ENCODE measurements at regions not wholly inside any gene's neighbourhood (a gene's known extent, or its start where the extent isn't known, plus 50 kb on each side); places are given as distances from the start of the nearest gene placed in this dataset.

- Histone ChIP-seq H3K4me3 (no peak overlapping the region), H3K9me3 (no peaks in the 10 kb centered on the region), H3K27me3 (no peaks in the 10 kb centered on the region), H3K27ac (no peak overlapping the region), H3K4me1 (no peaks in the 10 kb centered on the region), H3K36me3 (replicated peaks in 1 of 2; ENCODE audit: insufficient read depth in 1 of 2, low read depth in 2 of 2) (no peaks in the 10 kb centered on the region)
- DNase-seq (no peak), ATAC-seq (no peak)
- TF ChIP-seq, protein P1, sequence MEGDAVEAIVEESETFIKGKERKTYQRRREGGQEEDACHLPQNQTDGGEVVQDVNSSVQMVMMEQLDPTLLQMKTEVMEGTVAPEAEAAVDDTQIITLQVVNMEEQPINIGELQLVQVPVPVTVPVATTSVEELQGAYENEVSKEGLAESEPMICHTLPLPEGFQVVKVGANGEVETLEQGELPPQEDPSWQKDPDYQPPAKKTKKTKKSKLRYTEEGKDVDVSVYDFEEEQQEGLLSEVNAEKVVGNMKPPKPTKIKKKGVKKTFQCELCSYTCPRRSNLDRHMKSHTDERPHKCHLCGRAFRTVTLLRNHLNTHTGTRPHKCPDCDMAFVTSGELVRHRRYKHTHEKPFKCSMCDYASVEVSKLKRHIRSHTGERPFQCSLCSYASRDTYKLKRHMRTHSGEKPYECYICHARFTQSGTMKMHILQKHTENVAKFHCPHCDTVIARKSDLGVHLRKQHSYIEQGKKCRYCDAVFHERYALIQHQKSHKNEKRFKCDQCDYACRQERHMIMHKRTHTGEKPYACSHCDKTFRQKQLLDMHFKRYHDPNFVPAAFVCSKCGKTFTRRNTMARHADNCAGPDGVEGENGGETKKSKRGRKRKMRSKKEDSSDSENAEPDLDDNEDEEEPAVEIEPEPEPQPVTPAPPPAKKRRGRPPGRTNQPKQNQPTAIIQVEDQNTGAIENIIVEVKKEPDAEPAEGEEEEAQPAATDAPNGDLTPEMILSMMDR (IDR thresholded peaks at IDR 0.05): no peak
- TF ChIP-seq POLR2A (IDR thresholded peaks at IDR 0.05): no peak
- WGBS, 2 donors: 59 to 61% methylated on average over 4 of the region's 4 CpGs
- intact Hi-C loops (cut with DNase I): no loop called here
These were observed 88.7 kb upstream of the CDH6 start for GRCh38 chr5:31104775-31105174.

GRCh38 chr5:31100781-31101310 is 92.6 kb upstream of the CDH6 start:
- Histone ChIP-seq H3K4me3 (no peak overlapping the region), H3K36me3 (replicated peaks in 1 of 2; ENCODE audit: insufficient read depth in 1 of 2, low read depth in 2 of 2) (no peaks in the 10 kb centered on the region), H3K4me1 (no peaks in the 10 kb centered on the region), H3K27me3 (no peaks in the 10 kb centered on the region), H3K9me3 (no peaks in the 10 kb centered on the region), H3K27ac (no peak overlapping the region)
- no peak for DNase-seq
- no peak for TF ChIP-seq POLR2A (IDR thresholded peaks at IDR 0.05)
- TF ChIP-seq, protein P1 (IDR thresholded peaks at IDR 0.05): no peak
- no peak for ATAC-seq
- WGBS, 2 donors: 64 to 69% methylated on average over 5 of the region's 5 CpGs
- intact Hi-C loops (cut with DNase I): no loop called here

DNA sequence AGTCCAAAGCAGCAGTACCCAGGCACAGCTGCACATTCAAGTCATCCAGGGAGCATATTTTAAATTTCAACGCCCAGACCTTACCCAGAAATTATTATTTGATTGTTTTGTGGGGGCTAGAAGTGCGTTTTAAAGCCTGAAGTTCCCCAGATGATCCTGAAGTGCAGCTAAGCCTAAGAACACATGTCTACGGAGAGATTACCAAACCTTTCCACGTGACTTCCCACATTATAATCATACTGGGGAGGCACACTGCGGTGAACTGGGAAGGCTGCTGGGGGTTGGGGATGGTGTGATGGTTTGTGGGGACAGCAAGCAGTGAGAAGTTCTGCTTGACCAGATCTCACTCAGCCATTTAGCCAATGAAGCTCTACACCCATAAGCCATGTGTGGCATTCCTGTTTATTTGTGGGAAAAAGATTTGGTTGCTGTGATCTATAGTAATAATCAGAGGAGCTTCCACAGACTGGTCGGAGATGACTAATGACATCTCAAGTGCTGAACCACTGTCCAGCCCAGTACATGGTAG is 93.4 kb upstream of the CDH6 start:
- no peak overlapping the region for H3K27ac ChIP-seq
- 57 to 63% methylated on average over 6 of the region's 6 CpGs for WGBS, 2 donors

DNA sequence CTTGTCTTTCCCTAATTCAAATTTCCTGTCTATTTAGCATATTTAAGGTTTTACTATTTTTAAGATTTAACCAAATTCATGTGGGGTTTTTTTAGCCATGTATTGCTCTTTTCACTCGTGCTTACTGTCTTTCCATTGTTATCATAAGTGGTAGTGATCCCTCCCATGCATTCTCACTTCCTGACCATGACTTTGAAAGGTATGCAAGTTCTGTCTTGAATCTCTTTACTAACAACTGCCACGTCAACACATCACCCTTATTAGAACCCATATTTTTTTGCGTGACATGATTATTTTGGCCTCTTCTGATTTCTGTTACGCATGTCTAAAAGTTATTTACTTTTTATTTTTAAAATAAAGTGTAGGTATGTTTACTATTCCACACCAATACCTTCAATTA is 94.7 kb upstream of the CDH6 start:
- WGBS, 2 donors: 65 to 66% methylated on average over 4 of the region's 4 CpGs
- no peak for TF ChIP-seq POLR2A (IDR thresholded peaks at IDR 0.05)
- TF ChIP-seq, protein P1 (IDR thresholded peaks at IDR 0.05): no peak
- Histone ChIP-seq H3K36me3 (replicated peaks in 1 of 2; ENCODE audit: insufficient read depth in 1 of 2, low read depth in 2 of 2) (no peaks in the 10 kb centered on the region), H3K4me1 (no peaks in the 10 kb centered on the region), H3K27ac (no peak overlapping the region), H3K9me3 (no peaks in the 10 kb centered on the region), H3K4me3 (no peak overlapping the region), H3K27me3 (no peaks in the 10 kb centered on the region)
- ATAC-seq (no peak), DNase-seq (no peak)
- intact Hi-C loops (cut with DNase I): no loop called here

More for the DNA sequence above, 93.4 kb upstream of the CDH6 start:
- intact Hi-C loops (cut with DNase I): no loop called here
- TF ChIP-seq POLR2A (IDR thresholded peaks at IDR 0.05): no peak
- TF ChIP-seq, protein P1 (IDR thresholded peaks at IDR 0.05): no peak
- H3K4me3 ChIP-seq: no peak overlapping the region
- ATAC-seq (no peak), DNase-seq (no peak)
- no peaks in the 10 kb centered on the region for H3K9me3 ChIP-seq
- H3K4me1 ChIP-seq: no peaks in the 10 kb centered on the region
- H3K27me3 ChIP-seq: no peaks in the 10 kb centered on the region
- H3K36me3 ChIP-seq (replicated peaks in 1 of 2; ENCODE audit: insufficient read depth in 1 of 2, low read depth in 2 of 2): no peaks in the 10 kb centered on the region

DNA sequence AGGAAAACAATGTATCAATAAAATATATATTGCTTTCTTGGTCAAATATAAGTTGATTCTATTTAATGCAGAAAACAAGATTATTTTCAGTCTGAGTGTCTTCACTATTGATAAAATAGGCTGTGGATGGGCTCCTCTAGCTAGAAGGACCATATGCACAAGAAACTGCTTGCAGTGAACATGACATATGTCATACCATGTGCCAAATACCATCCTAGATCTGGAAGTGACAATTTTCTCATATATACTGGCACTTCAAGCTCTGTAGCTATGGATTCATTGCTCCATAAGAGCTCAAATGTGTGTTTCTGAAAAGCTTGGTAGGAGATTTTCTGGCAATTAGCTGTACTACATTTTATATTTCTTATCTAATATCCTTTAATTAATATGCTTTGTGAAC is 95.6 kb upstream of the CDH6 start:
- intact Hi-C loops (cut with DNase I): no loop called here
- TF ChIP-seq, protein P1 (IDR thresholded peaks at IDR 0.05): no peak
- TF ChIP-seq POLR2A (IDR thresholded peaks at IDR 0.05): no peak
- no peak overlapping the region for H3K4me3 ChIP-seq
- H3K27me3 ChIP-seq: no peaks in the 10 kb centered on the region
- H3K4me1 ChIP-seq: no peaks in the 10 kb centered on the region
- no peaks in the 10 kb centered on the region for H3K36me3 ChIP-seq (replicated peaks in 1 of 2; ENCODE audit: insufficient read depth in 1 of 2, low read depth in 2 of 2)
- DNase-seq: no peak
- no peak overlapping the region for H3K27ac ChIP-seq
- ATAC-seq: no peak
- H3K9me3 ChIP-seq: no peaks in the 10 kb centered on the region

Measured in body of pancreas (tissue), 4 donors.